HCT116 (cell line): ENCODE measurements at regions not wholly inside any gene's neighbourhood (a gene's known extent, or its start where the extent isn't known, plus 50 kb on each side); places are given as distances from the start of the nearest gene placed in this dataset.
"Not testable (repeated sequence)": the region's sequence is repeated elsewhere in the genome, so short reads cannot be mapped to it uniquely, and the experiment has no call there.

Source experiments
- ATAC-seq: fragments of 200-7000 bp; cut with Tn5 transposase; 2 replicates; pipeline ENCODE4 v1.9.1; 2020; ENCODE audit warnings: mild to moderate bottlenecking, moderate library complexity
- BruUV-seq: library from RNA; stranded (reverse); fragments of 400-500 nt; replicated peaks from 2 replicates; lab custom pipeline; 2021; lab: Mats Ljungman, UMichigan
- CTCF ChIA-PET: fragments of 300-600 bp; sonication (Branson Sonifier 250); formaldehyde crosslinking; loops from one replicate; lab custom pipeline; 2021; ENCODE audit warnings: antibody characterized with exemption; lab: Charles Lee
- POLR2A ChIA-PET: fragments of 300-600, 350-600 bp; sonication (Branson Sonifier 250); formaldehyde crosslinking; loops from one replicate; lab custom pipeline; 2021; ENCODE audit warnings: antibody characterized with exemption; lab: Charles Lee
- RAD21 ChIA-PET, 2 experiments: fragments of 300-600 bp; sonication (Branson Sonifier 250); formaldehyde crosslinking; loops; one replicate each; lab custom pipeline; 2023; ENCODE audit warnings: low total read pairs in 2 of 2; ENCODE audit not compliant: uncharacterized antibody in 2 of 2, unreplicated experiment in 2 of 2, low non-redundant PET in 1 of 2; lab: Charles Lee
- DNase-seq: peaks from one replicate; pipeline ENCODE4 v3.0.0-alpha.2; 2010; ENCODE audit warnings: low read depth, low spot score
- H2AFZ ChIP-seq: fragments of 200-600 bp; shearing (Covaris generic), sonication (generic); 2 replicates; pipeline ENCODE4 v1.6.1; 2017; ENCODE audit warnings: low read depth, mixed run types, mixed read lengths, antibody characterized with exemption, low read length; ENCODE audit not compliant: poor library complexity, severe bottlenecking
- H3K27ac ChIP-seq: 2 replicates; pipeline ENCODE4 v1.5.1; 2012; ENCODE audit warnings: low read depth, low read length
- H3K27me3 ChIP-seq: fragments of 200-600 bp; sonication (generic); 2 replicates; pipeline ENCODE4 v1.6.1; 2016; ENCODE audit warnings: mixed run types, low read length, mixed read lengths; ENCODE audit not compliant: insufficient read depth
- H3K36me3 ChIP-seq, 2 experiments: fragments of 200-500 bp in 1 of 2; fragments of 200-600 bp in 1 of 2; sonication (Bioruptor generic) in 1 of 2; sonication (generic) in 1 of 2; 2 replicates each; pipeline versions ENCODE4 v1.5.1 to v1.6.1; 2014 to 2016; ENCODE audit warnings: low read length in 2 of 2, inconsistent platforms in 1 of 2, mixed read lengths in 1 of 2, mixed run types in 1 of 2; ENCODE audit not compliant: insufficient read depth in 2 of 2, control insufficient read depth in 1 of 2
- H3K4me1 ChIP-seq, 2 experiments: fragments of 200-600 bp in 1 of 2; sonication (generic) in 1 of 2; 2 replicates each; pipeline versions ENCODE4 v1.5.1 to v1.6.1; 2012 to 2017; ENCODE audit warnings: low read length in 2 of 2, inconsistent platforms in 1 of 2, mild to moderate bottlenecking in 1 of 2, mixed read lengths in 1 of 2, mixed run types in 1 of 2, moderate library complexity in 1 of 2; ENCODE audit not compliant: insufficient read depth in 2 of 2, control insufficient read depth in 1 of 2
- H3K4me2 ChIP-seq: fragments of 200-600 bp; sonication (generic); 2 replicates; pipeline ENCODE4 v1.6.1; 2017; ENCODE audit warnings: mixed run types, low read length, mixed read lengths
- H3K4me3 ChIP-seq, 2 experiments: fragments of 200-600 bp in 1 of 2; sonication (generic) in 1 of 2; replicated peaks in 1 of 2; 2 replicates each; pipeline ENCODE4 v1.5.1; 2011 to 2016; ENCODE audit warnings: low read length in 2 of 2, control low read depth in 1 of 2, low read depth in 1 of 2, mild to moderate bottlenecking in 1 of 2, mixed read lengths in 1 of 2, mixed run types in 1 of 2
- H3K79me2 ChIP-seq: fragments of 200-600 bp; sonication (generic); 2 replicates; pipeline ENCODE4 v1.6.1; 2017; ENCODE audit warnings: mild to moderate bottlenecking, mixed run types, low read length, moderate library complexity, mixed read lengths; ENCODE audit not compliant: insufficient read depth
- H3K9ac ChIP-seq: fragments of 200-600 bp; sonication (generic); 2 replicates; pipeline ENCODE4 v1.6.1; 2016; ENCODE audit warnings: low read length, mixed read lengths
- H3K9me2 ChIP-seq: fragments of 200-600 bp; sonication (generic), shearing (Covaris generic); 2 replicates; pipeline ENCODE4 v1.6.1; 2017; ENCODE audit warnings: mixed run types, mild to moderate bottlenecking, moderate library complexity; ENCODE audit not compliant: insufficient read depth
- H3K9me3 ChIP-seq, 2 experiments: fragments of 200-500 bp in 1 of 2; fragments of 200-600 bp in 1 of 2; sonication (Bioruptor generic) in 1 of 2; sonication (generic) in 1 of 2; 2 replicates each; pipeline ENCODE4 v1.6.1; 2014 to 2017; ENCODE audit warnings: low read length in 2 of 2, mixed read lengths in 2 of 2, inconsistent platforms in 1 of 2, low read depth in 1 of 2, mild to moderate bottlenecking in 1 of 2, mixed run types in 1 of 2, moderate library complexity in 1 of 2; ENCODE audit not compliant: control insufficient read depth in 1 of 2, insufficient read depth in 1 of 2
- H4K20me1 ChIP-seq: fragments of 200-600 bp; sonication (generic), shearing (Covaris generic); 2 replicates; pipeline ENCODE4 v1.6.1; 2017; ENCODE audit warnings: mixed run types, mild to moderate bottlenecking, moderate library complexity; ENCODE audit not compliant: insufficient read depth
- CBX3 ChIP-seq: IDR thresholded peaks from 2 replicates; pipeline ENCODE4 v1.6.1; 2012; ENCODE audit warnings: low read depth
- CTCF ChIP-seq, 3 experiments: fragments of 200-600 bp in 1 of 3; sonication (generic) in 1 of 3; IDR thresholded peaks in 2 of 3; conservative IDR thresholded peaks in 1 of 3; 2 replicates each; pipeline ENCODE4 v1.5.1; 2012 to 2017; ENCODE audit warnings: low read depth in 2 of 3, low read length in 2 of 3, antibody characterized with exemption in 1 of 3, borderline replicate concordance in 1 of 3, control low read depth in 1 of 3, mild to moderate bottlenecking in 1 of 3, mixed read lengths in 1 of 3, mixed run types in 1 of 3, moderate library complexity in 1 of 3; ENCODE audit not compliant: insufficient read depth in 1 of 3
- EZH2phosphoT487 ChIP-seq: fragments of 200-600 bp; IDR thresholded peaks from 2 replicates; pipeline ENCODE4 v1.6.1; 2018; ENCODE audit warnings: antibody characterized with exemption, borderline replicate concordance
- FOSL1 ChIP-seq: IDR thresholded peaks from 2 replicates; pipeline ENCODE4 v1.6.1; 2012; ENCODE audit warnings: low read depth
- POLR2A ChIP-seq: IDR thresholded peaks from 2 replicates; pipeline ENCODE4 v1.7.0; 2011; ENCODE audit warnings: borderline replicate concordance; ENCODE audit not compliant: insufficient read depth, insufficient read length; ENCODE audit errors: extremely low read depth
- REST ChIP-seq: IDR thresholded peaks from 2 replicates; pipeline ENCODE4 v1.6.1; 2012; ENCODE audit warnings: low read depth
- SRF ChIP-seq: IDR thresholded peaks from 2 replicates; pipeline ENCODE4 v1.6.1; 2012; ENCODE audit warnings: low read depth
- intact Hi-C: fragments of 100-400 bp; cut with micrococcal nuclease; formaldehyde crosslinking; loops from 2 replicates; pipeline ENCODE4 v1.10.0; 2022

GRCh38 chr6:4224067-4224978, 88.9 kb upstream of the ECI2 start (continued):
- TF ChIP-seq CTCF (IDR thresholded peaks at IDR 0.05 in 2 of 3, conservative IDR thresholded peaks at IDR 0.05 in 1 of 3; ENCODE audit: borderline replicate concordance in 1 of 3, insufficient read depth in 1 of 3, low read depth in 2 of 3, low read length in 2 of 3) = no peak
- TF ChIP-seq POLR2A = no peak
- no peak for TF ChIP-seq EZH2phosphoT487
- no peak for TF ChIP-seq FOSL1

GRCh38 chr6:4220558-4220957, 85.2 kb upstream of the ECI2 start:
- H3K27me3 ChIP-seq = no peaks in the 10 kb centered on the region
- H4K20me1 ChIP-seq = no peaks in the 10 kb centered on the region
- no peaks in the 10 kb centered on the region for H3K9me2 ChIP-seq
- no peak overlapping the region for H3K27ac ChIP-seq
- intact Hi-C loops = no loop called here
- no peaks in the 10 kb centered on the region for H3K79me2 ChIP-seq
- H3K4me1 ChIP-seq = no peaks in the 10 kb centered on the region
- RAD21 ChIA-PET = no interaction called here
- no peak for TF ChIP-seq REST
- no peak for TF ChIP-seq CBX3
- TF ChIP-seq SRF = no peak
- TF ChIP-seq, all 23 proteins: peak for 0
- H3K36me3 ChIP-seq = no peaks in the 10 kb centered on the region
- no TSS peak for BruUV-seq
- ChIA-PET CTCF (no interaction called here), POLR2A (no interaction called here)
- DNase-seq (no peak), ATAC-seq (no peak)
- no peak overlapping the region for H2AFZ ChIP-seq
- H3K4me2 ChIP-seq = no peak overlapping the region
- H3K9ac ChIP-seq = no peak overlapping the region
- H3K4me3 ChIP-seq = no peak overlapping the region
- H3K9me3 ChIP-seq = no peaks in the 10 kb centered on the region

GRCh38 chr6:4218619-4219317, 83.4 kb upstream of the ECI2 start:
- DNase-seq, POLR2A ChIA-PET, H3K27ac ChIP-seq, CTCF ChIA-PET, H3K9ac ChIP-seq, H3K9me2 ChIP-seq, H3K4me3 ChIP-seq, H3K9me3 ChIP-seq, RAD21 ChIA-PET, ATAC-seq, BruUV-seq, H3K79me2 ChIP-seq, H3K4me1 ChIP-seq, H3K36me3 ChIP-seq, H4K20me1 ChIP-seq, H2AFZ ChIP-seq, H3K4me2 ChIP-seq, H3K27me3 ChIP-seq: not testable (repeated sequence)
- intact Hi-C loops = loop anchor here (10.0 kb wide), 1 partner anchor 474 kb away; no protein-coding TSS in a partner anchor
